Smooth muscle cell (in vitro differentiated cells): ENCODE measurements at regions not wholly inside any gene's neighbourhood (a gene's known extent, or its start where the extent isn't known, plus 50 kb on each side); places are given as distances from the start of the nearest gene placed in this dataset.
"Not testable (repeated sequence)": the region's sequence is repeated elsewhere in the genome, so short reads cannot be mapped to it uniquely, and the experiment has no call there.

Source experiments
- DNase-seq: peaks from one replicate; lab custom pipeline; 2025; ENCODE audit not compliant: unreplicated experiment; lab: John Stamatoyannopoulos, UW
- H2AFZ ChIP-seq: fragments of 200-600 bp; sonication (generic); 2 replicates; pipeline ENCODE4 v1.6.0; 2016; ENCODE audit warnings: antibody characterized with exemption, low read depth, mild to moderate bottlenecking
- H3F3A ChIP-seq: fragments of 200-600 bp; sonication (generic); 2 replicates; pipeline ENCODE4 v1.6.0; 2017; ENCODE audit warnings: antibody characterized with exemption, low read depth
- H3K27ac ChIP-seq: fragments of 200-600 bp; sonication (generic); 2 replicates; pipeline ENCODE4 v1.5.1; 2016; ENCODE audit warnings: low read depth, mild to moderate bottlenecking
- H3K27me3 ChIP-seq: fragments of 200-600 bp; sonication (generic); 2 replicates; pipeline ENCODE4 v1.6.1; 2016; ENCODE audit warnings: low read depth, mild to moderate bottlenecking
- H3K36me3 ChIP-seq: fragments of 200-600 bp; sonication (generic); 2 replicates; pipeline ENCODE4 v1.5.1; 2016; ENCODE audit warnings: low read depth
- H3K4me1 ChIP-seq: fragments of 200-600 bp; sonication (generic); 2 replicates; pipeline ENCODE4 v1.5.1; 2016; ENCODE audit warnings: low read depth
- H3K4me2 ChIP-seq: fragments of 200-600 bp; sonication (generic); 2 replicates; pipeline ENCODE4 v1.6.0; 2016; ENCODE audit warnings: mild to moderate bottlenecking
- H3K4me3 ChIP-seq: fragments of 200-600 bp; sonication (generic); 2 replicates; pipeline ENCODE4 v1.5.1; 2016; ENCODE audit warnings: mild to moderate bottlenecking
- H3K79me2 ChIP-seq: fragments of 200-600 bp; sonication (generic); 2 replicates; pipeline ENCODE4 v1.6.0; 2016; ENCODE audit warnings: low read depth, mild to moderate bottlenecking
- H3K9ac ChIP-seq: fragments of 200-600 bp; sonication (generic); 2 replicates; pipeline ENCODE4 v1.6.0; 2016; ENCODE audit warnings: low read depth
- H3K9me3 ChIP-seq: fragments of 200-600 bp; sonication (generic); replicated peaks from 2 replicates; pipeline ENCODE4 v1.5.1; 2016; ENCODE audit warnings: low read depth
- H4K20me1 ChIP-seq: fragments of 200-600 bp; sonication (generic); 2 replicates; pipeline ENCODE4 v1.6.0; 2016; ENCODE audit warnings: low read depth
- WGBS: methylation state at CpG from one replicate; pipeline ENCODE4 v1.1.7; 2016; ENCODE audit warnings: low lambda C conversion rate; 5-methylcytosine and 5-hydroxymethylcytosine counted together
- TF ChIP-seq, protein P1 (sequence below): fragments of 200-600 bp; sonication (generic); IDR thresholded peaks from 2 replicates; pipeline ENCODE4 v1.5.1; 2017; ENCODE audit warnings: borderline replicate concordance, mild to moderate bottlenecking, antibody characterized with exemption; ENCODE audit not compliant: insufficient read depth, poor library complexity, severe bottlenecking

DNA sequence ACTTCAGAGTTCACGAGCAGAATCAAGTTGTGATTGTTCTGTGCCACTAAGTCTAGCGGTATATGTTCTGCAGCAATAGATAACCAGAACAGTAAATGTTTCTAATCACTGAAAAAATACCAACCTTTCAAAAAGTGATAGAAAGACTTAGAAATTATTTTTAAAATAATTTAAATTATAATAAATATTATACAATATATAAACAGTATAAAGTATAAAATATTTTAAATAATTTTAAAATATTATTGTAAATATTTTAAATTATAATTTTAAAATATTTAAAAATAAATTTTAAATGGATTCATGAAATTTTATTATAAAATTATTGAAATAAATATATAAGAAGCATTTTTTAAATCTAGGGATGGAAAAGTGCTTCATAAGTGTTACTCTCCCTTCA lies 126.3 kb upstream of the ID2 start:
- WGBS: 93% methylated on average over 2 of the region's 2 CpGs
- no peaks in the 10 kb centered on the region for H3K9me3 ChIP-seq
- H3K4me1 ChIP-seq: no peaks in the 10 kb centered on the region
- H2AFZ ChIP-seq: no peak overlapping the region
- no peaks in the 10 kb centered on the region for H3K79me2 ChIP-seq
- H3F3A ChIP-seq: no peaks in the 10 kb centered on the region
- no peaks in the 10 kb centered on the region for H3K36me3 ChIP-seq
- H3K4me3 ChIP-seq: no peak overlapping the region
- no peak for DNase-seq
- H4K20me1 ChIP-seq: no peaks in the 10 kb centered on the region
- no peak overlapping the region for H3K27ac ChIP-seq
- H3K4me2 ChIP-seq: no peak overlapping the region
- TF ChIP-seq, protein P1, sequence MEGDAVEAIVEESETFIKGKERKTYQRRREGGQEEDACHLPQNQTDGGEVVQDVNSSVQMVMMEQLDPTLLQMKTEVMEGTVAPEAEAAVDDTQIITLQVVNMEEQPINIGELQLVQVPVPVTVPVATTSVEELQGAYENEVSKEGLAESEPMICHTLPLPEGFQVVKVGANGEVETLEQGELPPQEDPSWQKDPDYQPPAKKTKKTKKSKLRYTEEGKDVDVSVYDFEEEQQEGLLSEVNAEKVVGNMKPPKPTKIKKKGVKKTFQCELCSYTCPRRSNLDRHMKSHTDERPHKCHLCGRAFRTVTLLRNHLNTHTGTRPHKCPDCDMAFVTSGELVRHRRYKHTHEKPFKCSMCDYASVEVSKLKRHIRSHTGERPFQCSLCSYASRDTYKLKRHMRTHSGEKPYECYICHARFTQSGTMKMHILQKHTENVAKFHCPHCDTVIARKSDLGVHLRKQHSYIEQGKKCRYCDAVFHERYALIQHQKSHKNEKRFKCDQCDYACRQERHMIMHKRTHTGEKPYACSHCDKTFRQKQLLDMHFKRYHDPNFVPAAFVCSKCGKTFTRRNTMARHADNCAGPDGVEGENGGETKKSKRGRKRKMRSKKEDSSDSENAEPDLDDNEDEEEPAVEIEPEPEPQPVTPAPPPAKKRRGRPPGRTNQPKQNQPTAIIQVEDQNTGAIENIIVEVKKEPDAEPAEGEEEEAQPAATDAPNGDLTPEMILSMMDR: no peak
- no peak overlapping the region for H3K9ac ChIP-seq
- no peaks in the 10 kb centered on the region for H3K27me3 ChIP-seq

DNA sequence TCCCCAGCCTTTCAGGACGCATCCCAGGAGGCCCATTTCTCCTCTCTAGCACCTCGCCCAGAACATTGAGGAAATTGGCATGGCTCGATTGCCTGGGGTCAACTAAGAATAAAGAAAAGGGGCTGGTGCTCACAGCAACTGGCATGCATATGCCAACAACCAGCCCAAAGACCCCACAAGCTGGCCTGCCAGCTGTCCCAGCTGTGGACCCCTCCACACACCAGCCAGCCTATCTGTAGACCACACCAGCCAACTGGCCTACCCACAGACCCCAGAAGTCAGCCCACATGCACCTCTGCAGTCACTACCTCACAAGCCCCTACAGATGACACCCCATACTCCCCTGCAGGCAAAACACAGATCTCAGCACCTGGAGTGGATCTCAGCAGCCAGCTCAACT lies 123.8 kb upstream of the ID2 start:
- Histone ChIP-seq H3K4me3 (no peak overlapping the region), H3K27me3 (no peaks in the 10 kb centered on the region), H3K9ac (no peak overlapping the region), H2AFZ (no peak overlapping the region), H3K4me1 (no peaks in the 10 kb centered on the region), H3K27ac (no peak overlapping the region), H3K4me2 (no peak overlapping the region), H3K9me3 (no peaks in the 10 kb centered on the region), H4K20me1 (no peaks in the 10 kb centered on the region), H3F3A (no peaks in the 10 kb centered on the region), H3K36me3 (no peaks in the 10 kb centered on the region), H3K79me2 (no peaks in the 10 kb centered on the region)
- 98% methylated on average over 3 of the region's 3 CpGs for WGBS
- TF ChIP-seq, protein P1: no peak
- no peak for DNase-seq

GRCh38 chr2:8558956-8559355 lies 122.9 kb upstream of the ID2 start:
- H3K4me2 ChIP-seq: no peak overlapping the region
- H3K9me3 ChIP-seq: no peaks in the 10 kb centered on the region
- no peaks in the 10 kb centered on the region for H4K20me1 ChIP-seq
- DNase-seq: no peak
- no peaks in the 10 kb centered on the region for H3K4me1 ChIP-seq
- H3K4me3 ChIP-seq: no peak overlapping the region
- H3K9ac ChIP-seq: no peak overlapping the region
- no peak overlapping the region for H2AFZ ChIP-seq
- H3K27me3 ChIP-seq: no peaks in the 10 kb centered on the region
- H3F3A ChIP-seq: no peaks in the 10 kb centered on the region
- H3K36me3 ChIP-seq: no peaks in the 10 kb centered on the region
- WGBS: 89% methylated on average over 2 of the region's 2 CpGs
- TF ChIP-seq, protein P1: no peak
- H3K27ac ChIP-seq: no peak overlapping the region
- no peaks in the 10 kb centered on the region for H3K79me2 ChIP-seq

GRCh38 chr2:8559805-8560204 lies 122.1 kb upstream of the ID2 start:
- TF ChIP-seq, protein P1: no peak
- no peak for DNase-seq
- H3K36me3 ChIP-seq: no peaks in the 10 kb centered on the region
- no peaks in the 10 kb centered on the region for H3F3A ChIP-seq
- no peak overlapping the region for H3K4me2 ChIP-seq
- no peaks in the 10 kb centered on the region for H3K4me1 ChIP-seq
- no peaks in the 10 kb centered on the region for H3K9me3 ChIP-seq
- 94% methylated on average over 1 of the region's 1 CpG for WGBS
- no peaks in the 10 kb centered on the region for H4K20me1 ChIP-seq
- H3K27me3 ChIP-seq: no peaks in the 10 kb centered on the region
- no peak overlapping the region for H3K4me3 ChIP-seq
- no peak overlapping the region for H2AFZ ChIP-seq
- H3K79me2 ChIP-seq: no peaks in the 10 kb centered on the region
- H3K9ac ChIP-seq: no peak overlapping the region
- H3K27ac ChIP-seq: no peak overlapping the region

DNA sequence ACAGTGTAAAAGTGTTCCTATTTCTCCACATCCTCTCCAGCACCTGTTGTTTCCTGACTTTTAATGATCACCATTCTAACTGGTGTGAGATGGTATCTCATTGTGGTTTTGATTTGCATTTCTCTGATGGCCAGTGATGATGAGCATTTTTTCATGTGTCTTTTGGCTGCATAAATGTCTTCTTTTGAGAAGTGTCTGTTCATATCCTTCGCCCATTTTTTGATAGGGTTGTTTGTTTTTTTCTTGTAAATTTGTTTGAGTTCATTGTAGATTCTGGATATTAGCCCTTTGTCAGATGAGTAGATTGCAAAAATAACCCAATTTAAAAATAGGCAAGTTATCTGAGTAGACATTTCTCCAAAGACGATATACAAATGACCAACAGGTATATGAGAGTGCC lies 120.2 kb upstream of the ID2 start:
- not testable (repeated sequence) for H3K4me2 ChIP-seq, DNase-seq, H3K27me3 ChIP-seq, H3K9ac ChIP-seq, H3K36me3 ChIP-seq, H3F3A ChIP-seq, H3K79me2 ChIP-seq, H2AFZ ChIP-seq, H3K4me3 ChIP-seq, H3K4me1 ChIP-seq, H4K20me1 ChIP-seq, H3K27ac ChIP-seq, H3K9me3 ChIP-seq
- WGBS: 92% methylated on average over 1 of the region's 2 CpGs
